Coronary artery (tissue), 2 donors: ENCODE measurements at regions not wholly inside any gene's neighbourhood (a gene's known extent, or its start where the extent isn't known, plus 50 kb on each side); places are given as distances from the start of the nearest gene placed in this dataset.

ENCODE experiments used
- DNase-seq: peaks from one replicate; pipeline ENCODE4 v3.0.0-alpha.2; 2017; ENCODE audit warnings: low spot score
- H3K27ac ChIP-seq, 2 donors: fragments of 200-600 bp; sonication (generic); one replicate each; pipeline ENCODE4 v1.5.1; 2016 to 2019
- H3K4me3 ChIP-seq: fragments of 200-600 bp; sonication (generic); 2 replicates; pipeline ENCODE4 v1.5.1; 2016; ENCODE audit warnings: mild to moderate bottlenecking, moderate library complexity
- TF ChIP-seq, protein P1 (sequence below): fragments of 200-600 bp; sonication (generic); IDR thresholded peaks from one replicate; pipeline ENCODE4 v1.5.1; 2019; ENCODE audit warnings: antibody characterized with exemption

- TF ChIP-seq, protein P1, sequence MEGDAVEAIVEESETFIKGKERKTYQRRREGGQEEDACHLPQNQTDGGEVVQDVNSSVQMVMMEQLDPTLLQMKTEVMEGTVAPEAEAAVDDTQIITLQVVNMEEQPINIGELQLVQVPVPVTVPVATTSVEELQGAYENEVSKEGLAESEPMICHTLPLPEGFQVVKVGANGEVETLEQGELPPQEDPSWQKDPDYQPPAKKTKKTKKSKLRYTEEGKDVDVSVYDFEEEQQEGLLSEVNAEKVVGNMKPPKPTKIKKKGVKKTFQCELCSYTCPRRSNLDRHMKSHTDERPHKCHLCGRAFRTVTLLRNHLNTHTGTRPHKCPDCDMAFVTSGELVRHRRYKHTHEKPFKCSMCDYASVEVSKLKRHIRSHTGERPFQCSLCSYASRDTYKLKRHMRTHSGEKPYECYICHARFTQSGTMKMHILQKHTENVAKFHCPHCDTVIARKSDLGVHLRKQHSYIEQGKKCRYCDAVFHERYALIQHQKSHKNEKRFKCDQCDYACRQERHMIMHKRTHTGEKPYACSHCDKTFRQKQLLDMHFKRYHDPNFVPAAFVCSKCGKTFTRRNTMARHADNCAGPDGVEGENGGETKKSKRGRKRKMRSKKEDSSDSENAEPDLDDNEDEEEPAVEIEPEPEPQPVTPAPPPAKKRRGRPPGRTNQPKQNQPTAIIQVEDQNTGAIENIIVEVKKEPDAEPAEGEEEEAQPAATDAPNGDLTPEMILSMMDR: no peak
Measured at GRCh38 chr6:147869869-147870268, 361.4 kb downstream of the SAMD5 start.

GRCh38 chr6:147870506-147871110 lies 362.1 kb downstream of the SAMD5 start:
- TF ChIP-seq, protein P1: no peak
- DNase-seq: no peak
- Histone ChIP-seq H3K4me3 (no peak overlapping the region), H3K27ac (no peak overlapping the region)

More at GRCh38 chr6:147869869-147870268, 361.4 kb downstream of the SAMD5 start:
- no peak for DNase-seq
- H3K27ac ChIP-seq: no peak overlapping the region
- no peak overlapping the region for H3K4me3 ChIP-seq

DNA sequence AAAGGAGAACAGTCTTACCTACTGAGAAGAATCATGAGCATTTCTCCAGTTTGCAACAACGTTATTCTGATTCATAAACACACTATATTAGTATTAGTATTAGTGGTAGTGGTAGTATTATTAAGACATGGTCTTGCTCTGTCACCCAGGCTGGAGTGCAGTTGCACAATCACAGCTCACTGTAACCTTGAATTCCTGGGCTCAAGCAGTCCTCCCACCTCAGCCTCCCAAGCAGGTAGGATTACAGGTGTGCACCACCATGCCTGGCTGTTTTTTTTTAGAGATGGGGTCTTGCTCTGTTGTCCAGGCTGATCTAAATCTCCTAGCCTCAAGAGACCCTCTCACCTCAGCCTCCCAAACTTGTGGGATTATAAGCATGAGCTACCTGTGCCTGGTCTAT lies 363.5 kb downstream of the SAMD5 start:
- no peak for DNase-seq
- TF ChIP-seq, protein P1: no peak
- Histone ChIP-seq H3K4me3 (no peak overlapping the region), H3K27ac (no peak overlapping the region)

DNA sequence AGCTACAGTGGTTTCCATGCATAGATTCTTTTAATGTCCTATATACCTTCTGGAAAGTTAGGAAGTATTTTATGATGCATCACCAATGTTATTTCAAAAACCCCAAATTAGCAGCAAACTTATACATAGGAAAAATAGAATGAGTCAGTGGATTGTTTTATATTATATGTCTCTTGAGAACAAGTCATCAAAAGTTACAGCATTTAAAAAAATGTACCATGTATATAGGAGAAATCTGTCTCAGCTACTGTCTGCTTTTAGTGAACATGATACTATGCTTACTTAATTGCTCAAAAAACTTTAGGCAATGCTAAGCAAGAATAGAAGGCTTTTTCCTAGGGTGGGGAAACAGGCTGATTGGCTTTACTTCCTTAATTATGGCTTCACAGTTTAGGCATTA lies 365.3 kb downstream of the SAMD5 start:
- Histone ChIP-seq H3K27ac (no peak overlapping the region), H3K4me3 (no peak overlapping the region)
- no peak for DNase-seq
- TF ChIP-seq, protein P1: no peak

DNA sequence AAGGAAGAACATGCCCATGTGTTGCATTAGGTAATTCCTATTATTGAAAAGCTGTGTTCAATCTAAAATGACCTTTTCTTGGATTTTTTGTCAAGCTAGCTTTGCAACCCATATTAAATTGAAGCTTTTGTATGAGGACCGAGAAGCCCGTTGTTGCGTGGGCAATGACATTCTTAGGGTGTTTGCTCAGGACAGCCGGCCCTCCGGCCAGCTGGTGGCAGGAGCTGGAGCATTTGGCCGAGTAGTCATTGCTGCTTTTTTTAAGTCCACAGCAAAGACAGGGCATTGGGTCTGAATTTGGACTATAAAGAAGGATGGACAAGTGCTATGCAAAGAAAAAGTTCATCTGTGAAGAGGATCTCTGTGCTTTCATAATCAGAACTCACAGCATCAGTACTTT lies 365.8 kb downstream of the SAMD5 start:
- Histone ChIP-seq H3K4me3 (no peak overlapping the region), H3K27ac (no peak overlapping the region)
- no peak for DNase-seq
- TF ChIP-seq, protein P1: no peak

DNA sequence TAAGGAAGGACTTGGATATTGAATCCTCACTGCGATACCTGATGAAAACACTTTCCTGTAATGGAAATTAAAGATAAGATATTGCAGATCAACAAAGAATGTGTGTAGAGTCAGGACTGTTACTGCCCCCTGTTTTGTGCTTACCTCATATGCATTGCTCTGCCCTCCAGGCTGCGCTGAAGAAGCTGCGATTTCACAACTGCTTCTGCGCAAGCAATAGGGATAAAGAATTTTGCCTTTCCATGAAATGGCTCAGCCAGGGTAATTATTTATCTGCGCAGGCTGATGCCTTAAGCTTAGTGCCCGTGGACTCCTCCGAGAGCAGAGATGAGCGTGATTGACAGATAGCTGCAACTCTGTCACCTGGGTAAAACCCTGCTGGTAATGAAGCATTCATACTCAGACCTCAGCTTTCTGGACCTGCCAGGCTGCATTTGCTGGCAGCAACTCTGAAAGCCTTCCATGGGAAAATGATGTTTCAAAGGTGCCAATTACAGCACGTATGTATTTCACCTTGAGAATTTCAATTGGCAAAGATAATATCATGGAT lies 370.6 kb downstream of the SAMD5 start:
- no peak overlapping the region for H3K4me3 ChIP-seq
- no peak overlapping the region for H3K27ac ChIP-seq
- DNase-seq: no peak
- TF ChIP-seq, protein P1: no peak

DNA sequence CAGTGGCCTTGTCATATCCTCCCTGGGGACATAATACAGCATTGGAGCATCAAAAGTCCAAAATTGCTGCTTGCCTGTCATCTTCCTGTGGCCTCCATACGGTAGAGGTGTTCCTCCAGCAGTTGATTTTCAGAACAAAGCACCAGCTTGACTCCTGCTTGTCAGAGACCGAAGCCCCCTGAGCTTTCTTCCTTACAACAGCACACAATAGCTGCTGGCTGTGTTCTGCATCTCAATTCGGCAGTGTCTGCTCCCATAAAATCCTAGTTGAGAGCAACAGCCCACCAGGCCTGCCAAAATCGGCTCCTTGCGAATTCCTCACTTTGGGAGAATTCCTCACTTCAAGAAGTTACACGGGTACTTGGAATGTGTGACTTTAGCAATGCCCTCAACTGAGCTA lies 372.9 kb downstream of the SAMD5 start:
- no peak overlapping the region for H3K27ac ChIP-seq
- no peak for DNase-seq
- TF ChIP-seq, protein P1: no peak
- no peak overlapping the region for H3K4me3 ChIP-seq
